ENCODE measurements at regions not wholly inside any gene's neighbourhood (a gene's known extent, or its start where the extent isn't known, plus 50 kb on each side); places are given as distances from the start of the nearest gene placed in this dataset.

DNA sequence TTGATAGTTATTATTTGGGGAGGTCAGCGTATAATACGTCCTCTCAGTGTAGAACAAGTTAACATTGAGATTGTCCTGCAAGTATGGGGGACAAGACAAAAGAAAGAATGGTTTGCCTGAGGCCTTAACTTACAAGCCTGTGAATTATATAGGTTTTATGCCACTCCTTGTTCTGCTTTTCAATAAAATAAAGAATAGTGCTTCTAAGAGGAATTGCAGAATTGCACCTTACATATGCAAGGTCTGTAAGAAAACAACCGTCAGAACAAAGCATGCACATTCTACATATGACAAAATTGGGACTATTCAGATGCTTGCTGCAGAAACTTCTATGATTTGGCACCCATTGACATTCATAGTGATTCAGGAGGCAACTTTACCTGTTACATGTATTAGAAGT is 785.0 kb downstream of the NR4A2 start:
- Histone ChIP-seq H2BK15ac (ENCODE audit: low read depth, low read length) (no peak overlapping the region), H3K18ac (ENCODE audit: insufficient read length, low read depth, low read length) (no peak overlapping the region), H3T11ph (ENCODE audit: low read length) (no peak overlapping the region), H3K79me2 (ENCODE audit: insufficient read depth, low read length) (no peaks in the 10 kb centered on the region), H2BK120ac (ENCODE audit: low read depth, low read length, poor library complexity, severe bottlenecking) (no peak overlapping the region), H3K56ac (ENCODE audit: insufficient read length, low read depth, low read length) (no peak overlapping the region), H4K20me1 (ENCODE audit: control insufficient read depth, insufficient read depth, insufficient read length) (no peaks in the 10 kb centered on the region), H2BK12ac (ENCODE audit: insufficient read length, low read depth, low read length) (no peak overlapping the region), H3K23me2 (ENCODE audit: insufficient read length, low read depth, low read length, poor library complexity, severe bottlenecking) (no peaks in the 10 kb centered on the region), H2AFZ (ENCODE audit: low read length) (no peak overlapping the region), H2BK20ac (ENCODE audit: low read depth, low read length, poor library complexity, severe bottlenecking) (no peak overlapping the region), H3K4me2 (ENCODE audit: insufficient read depth, insufficient read length, low read length) (no peak overlapping the region), H3K27me3 (ENCODE audit: insufficient read depth, low read length) (no peaks in the 10 kb centered on the region), H3K14ac (ENCODE audit: insufficient read depth, low read length) (no peak overlapping the region), H3K9me3 (ENCODE audit: control insufficient read depth, low read depth, low read length) (no peaks in the 10 kb centered on the region), H3K79me1 (ENCODE audit: insufficient read depth, low read depth, low read length, poor library complexity, severe bottlenecking) (no peaks in the 10 kb centered on the region), H4K91ac (ENCODE audit: insufficient read length, low read depth, low read length) (no peak overlapping the region), H2AK5ac (ENCODE audit: insufficient read length, low read length) (no peak overlapping the region), H3K23ac (ENCODE audit: insufficient read length, low read depth, low read length) (no peak overlapping the region), H3K4ac (ENCODE audit: low read depth, low read length) (no peak overlapping the region), H2BK5ac (ENCODE audit: insufficient read length, low read length) (no peak overlapping the region), H4K5ac (ENCODE audit: insufficient read length, low read depth, low read length) (no peak overlapping the region), H3K4me1 (ENCODE audit: insufficient read depth, low read length) (no peaks in the 10 kb centered on the region; the same call in 1 of the 2 replicates), H4K8ac (replicated peaks; ENCODE audit: insufficient read length, low read depth, low read length) (no peak overlapping the region), H3K9ac (ENCODE audit: extremely low read depth, insufficient read length, low read length) (no peak overlapping the region), H3K27ac (ENCODE audit: insufficient read length, low read depth, low read length) (no peak overlapping the region)
- H3K4me3 Mint-ChIP-seq = no peak overlapping the region
- TF ChIP-seq, protein P1, sequence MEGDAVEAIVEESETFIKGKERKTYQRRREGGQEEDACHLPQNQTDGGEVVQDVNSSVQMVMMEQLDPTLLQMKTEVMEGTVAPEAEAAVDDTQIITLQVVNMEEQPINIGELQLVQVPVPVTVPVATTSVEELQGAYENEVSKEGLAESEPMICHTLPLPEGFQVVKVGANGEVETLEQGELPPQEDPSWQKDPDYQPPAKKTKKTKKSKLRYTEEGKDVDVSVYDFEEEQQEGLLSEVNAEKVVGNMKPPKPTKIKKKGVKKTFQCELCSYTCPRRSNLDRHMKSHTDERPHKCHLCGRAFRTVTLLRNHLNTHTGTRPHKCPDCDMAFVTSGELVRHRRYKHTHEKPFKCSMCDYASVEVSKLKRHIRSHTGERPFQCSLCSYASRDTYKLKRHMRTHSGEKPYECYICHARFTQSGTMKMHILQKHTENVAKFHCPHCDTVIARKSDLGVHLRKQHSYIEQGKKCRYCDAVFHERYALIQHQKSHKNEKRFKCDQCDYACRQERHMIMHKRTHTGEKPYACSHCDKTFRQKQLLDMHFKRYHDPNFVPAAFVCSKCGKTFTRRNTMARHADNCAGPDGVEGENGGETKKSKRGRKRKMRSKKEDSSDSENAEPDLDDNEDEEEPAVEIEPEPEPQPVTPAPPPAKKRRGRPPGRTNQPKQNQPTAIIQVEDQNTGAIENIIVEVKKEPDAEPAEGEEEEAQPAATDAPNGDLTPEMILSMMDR (conservative IDR thresholded peaks at IDR 0.05) = no peak
- no peak for DNase-seq
- no peak overlapping the region for H3K27ac Mint-ChIP-seq
- no peaks in the 10 kb centered on the region for H3K27me3 Mint-ChIP-seq (ENCODE audit: low read depth)
- H3K9me3 Mint-ChIP-seq = peaks cover 4% of the 10 kb centered on the region in 2 experiments; a peak in 3 of 5 replicates
- WGBS (ENCODE audit: extremely low coverage, insufficient read length, low lambda C conversion rate) = no CpG with 5 or more reads among the region's 3 CpGs
- peaks cover 0 to 13% (median 4%) of the 10 kb centered on the region in 3 experiments; a peak in 3 of 7 replicates for H3K36me3 Mint-ChIP-seq (ENCODE audit: insufficient read depth in 1 of 3, low read depth in 3 of 3)
- H3K4me1 Mint-ChIP-seq = peaks cover 7 to 8% of the 10 kb centered on the region in 2 experiments; a peak in 3 of 4 replicates

Measured in H9 (cell line).